H4 (cell line): ENCODE measurements at regions not wholly inside any gene's neighbourhood (a gene's known extent, or its start where the extent isn't known, plus 50 kb on each side); places are given as distances from the start of the nearest gene placed in this dataset.
"Not testable (repeated sequence)": the region's sequence is repeated elsewhere in the genome, so short reads cannot be mapped to it uniquely, and the experiment has no call there.

ENCODE experiments used
- DNase-seq: peaks from one replicate; pipeline ENCODE4 v3.0.0-alpha.2; 2015; ENCODE audit warnings: low spot score

- no peak for DNase-seq
Observed at GRCh38 chr6:156191895-156192294, 585.3 kb upstream of the ARID1B start.

DNA sequence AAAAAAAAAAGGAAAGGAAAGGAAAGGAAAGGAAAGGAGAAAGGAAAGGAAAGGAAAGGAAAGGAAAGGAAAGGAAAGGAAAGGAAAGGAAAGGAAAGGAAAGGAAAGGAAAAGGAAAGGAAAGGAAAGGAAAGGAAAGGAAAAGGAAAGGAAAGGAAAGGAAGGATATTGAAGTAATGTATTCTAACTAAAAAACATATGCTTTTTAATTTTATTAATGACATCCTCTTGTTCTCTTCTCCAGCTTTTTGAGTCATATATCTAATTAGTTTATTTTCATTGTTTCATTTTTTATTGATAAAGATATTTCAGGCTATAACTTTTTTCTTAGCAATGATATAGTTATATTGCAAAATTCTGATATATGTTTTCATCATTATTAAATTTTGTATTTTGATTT lies 585.8 kb upstream of the ARID1B start:
- DNase-seq, result not testable (repeated sequence)

GRCh38 chr6:156190270-156190669 lies 586.9 kb upstream of the ARID1B start:
- no peak for DNase-seq

DNA sequence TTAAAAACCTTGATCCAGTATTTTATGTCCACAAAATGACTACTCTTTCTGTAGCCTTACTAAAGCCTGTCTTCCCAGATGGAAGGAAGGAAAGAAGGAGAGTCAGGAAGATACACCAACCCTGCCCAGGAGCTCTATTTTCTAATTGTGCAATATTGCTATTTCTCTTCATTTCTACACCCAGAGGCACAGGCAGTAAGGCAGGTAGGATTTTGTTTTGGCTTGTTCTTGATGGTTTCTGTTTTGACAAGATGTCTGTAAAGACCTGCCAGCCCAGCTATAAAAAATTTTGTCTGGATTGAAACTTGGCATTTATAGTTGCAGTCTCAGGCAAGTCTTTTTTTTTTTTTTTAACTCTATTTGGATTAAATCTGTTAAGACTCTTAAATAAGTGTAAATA lies 587.5 kb upstream of the ARID1B start:
- DNase-seq, result no peak

DNA sequence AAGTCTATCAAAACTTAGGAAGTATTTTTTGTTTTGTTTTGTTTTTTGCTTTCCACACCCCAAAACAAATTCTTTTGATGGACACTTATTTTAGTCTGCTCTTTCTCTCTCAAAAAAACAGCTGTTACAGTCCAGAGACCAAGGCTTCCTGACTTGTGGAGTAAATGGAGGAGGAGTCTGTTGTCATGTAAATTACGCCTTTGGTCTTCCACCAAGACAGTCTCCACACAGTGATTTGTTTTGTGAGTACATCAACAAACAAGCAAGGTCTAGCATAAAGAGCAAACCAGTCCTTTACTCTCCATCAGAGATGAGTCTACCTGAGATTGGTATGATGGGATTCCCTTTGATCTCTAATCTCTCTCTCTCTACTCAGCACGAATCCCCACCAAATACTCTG lies 588.0 kb upstream of the ARID1B start:
- no peak for DNase-seq

DNA sequence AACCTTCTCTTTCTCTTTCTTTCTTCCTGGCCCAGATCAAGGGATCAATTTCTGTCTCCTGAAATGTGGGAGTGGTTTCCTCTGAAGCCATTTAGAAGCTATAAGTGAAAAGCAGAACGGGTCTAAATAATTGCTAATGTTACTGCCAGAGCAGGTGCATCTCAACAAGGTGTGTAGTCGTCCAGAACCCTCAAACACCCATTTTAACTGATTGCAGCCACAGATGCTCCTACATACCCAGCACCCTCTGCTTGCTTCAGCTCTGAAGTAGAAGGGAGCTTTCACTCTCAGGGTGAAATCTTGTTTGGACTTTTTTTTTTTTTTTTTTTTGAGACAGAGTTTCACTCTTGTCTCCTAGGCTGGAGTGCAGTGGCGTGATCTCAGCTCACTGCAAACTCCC lies 592.1 kb upstream of the ARID1B start:
- DNase-seq, result no peak

DNA sequence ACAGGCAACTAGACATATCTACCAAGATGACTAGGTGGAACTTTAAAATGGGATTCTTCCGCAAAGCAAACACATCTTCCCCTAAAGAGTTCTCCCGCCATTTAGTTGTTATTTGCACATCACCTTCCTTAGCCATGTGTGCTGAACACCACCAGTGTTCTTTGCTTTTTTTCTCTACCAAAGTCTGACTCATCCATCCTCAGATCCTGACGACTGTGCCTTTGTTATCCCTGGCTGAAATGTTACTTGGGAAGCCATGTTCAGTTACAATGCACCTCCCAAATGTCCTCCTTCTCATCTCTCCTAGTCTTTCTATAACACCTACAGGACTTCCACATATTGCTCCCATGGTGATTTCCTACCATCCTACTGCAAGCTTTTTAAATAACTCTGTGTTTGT lies 593.5 kb upstream of the ARID1B start:
- DNase-seq, result no peak

- DNase-seq, result no peak
Observed at GRCh38 chr6:156182356-156182755, 594.8 kb upstream of the ARID1B start.

DNA sequence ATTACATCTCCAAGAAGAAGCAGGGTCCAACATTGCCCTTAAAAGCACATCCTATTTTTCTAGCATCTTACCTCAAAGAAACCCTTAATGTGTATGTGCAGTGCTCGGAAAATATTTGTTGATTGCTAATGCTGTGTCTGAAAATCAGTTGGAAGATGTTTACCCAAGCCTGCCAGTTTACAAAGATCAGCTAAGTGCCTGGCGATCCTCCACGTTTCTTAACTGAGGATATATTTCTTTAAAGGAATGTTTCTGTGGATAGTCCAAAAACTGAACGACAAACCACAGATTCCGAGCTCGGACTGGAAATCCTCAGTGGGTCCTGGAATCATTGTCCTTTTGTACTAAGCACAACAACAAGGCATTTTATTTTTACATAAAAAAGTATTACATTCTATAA lies 595.7 kb upstream of the ARID1B start:
- DNase-seq, result no peak

DNA sequence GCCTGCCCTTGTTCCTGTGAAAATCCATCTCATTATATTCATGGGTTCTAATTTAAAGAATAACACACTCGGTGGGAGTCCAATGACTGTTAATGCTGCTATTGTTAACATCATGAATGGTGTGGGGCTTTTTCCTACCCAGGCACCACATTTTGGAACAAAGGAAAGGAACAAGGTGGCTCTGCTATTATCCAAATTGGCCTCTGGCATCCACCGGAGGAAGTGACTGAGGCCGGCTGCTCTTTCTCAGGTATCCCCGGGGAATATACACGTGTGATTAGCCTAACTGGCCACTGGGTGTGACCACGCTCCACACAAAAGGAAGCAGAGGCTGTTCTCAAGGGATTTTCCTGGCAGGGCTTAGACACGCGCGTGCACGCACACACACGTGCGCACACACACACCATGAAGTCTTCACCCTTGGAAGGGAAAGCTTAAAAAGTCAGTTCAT lies 601.2 kb upstream of the ARID1B start:
- DNase-seq, result no peak

DNA sequence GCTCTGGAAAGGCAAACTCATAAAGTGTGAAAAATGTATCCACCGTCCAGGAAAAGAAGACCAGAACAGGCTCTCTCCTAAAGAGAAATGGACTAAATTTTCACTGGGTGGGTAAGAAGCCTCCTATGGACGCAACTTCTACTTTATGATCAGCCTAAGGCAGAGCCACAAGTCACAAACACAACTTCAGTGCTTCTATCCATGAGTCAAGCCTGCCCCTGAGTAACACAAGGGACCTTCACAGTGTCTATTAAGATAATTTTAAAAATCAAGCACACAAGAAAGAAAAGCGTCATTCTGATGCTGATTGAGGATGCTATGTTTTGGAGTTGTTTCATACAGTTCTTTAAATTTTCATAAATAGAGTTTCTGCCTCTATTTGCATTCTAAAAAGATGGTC lies 601.7 kb upstream of the ARID1B start:
- DNase-seq, result no peak

DNA sequence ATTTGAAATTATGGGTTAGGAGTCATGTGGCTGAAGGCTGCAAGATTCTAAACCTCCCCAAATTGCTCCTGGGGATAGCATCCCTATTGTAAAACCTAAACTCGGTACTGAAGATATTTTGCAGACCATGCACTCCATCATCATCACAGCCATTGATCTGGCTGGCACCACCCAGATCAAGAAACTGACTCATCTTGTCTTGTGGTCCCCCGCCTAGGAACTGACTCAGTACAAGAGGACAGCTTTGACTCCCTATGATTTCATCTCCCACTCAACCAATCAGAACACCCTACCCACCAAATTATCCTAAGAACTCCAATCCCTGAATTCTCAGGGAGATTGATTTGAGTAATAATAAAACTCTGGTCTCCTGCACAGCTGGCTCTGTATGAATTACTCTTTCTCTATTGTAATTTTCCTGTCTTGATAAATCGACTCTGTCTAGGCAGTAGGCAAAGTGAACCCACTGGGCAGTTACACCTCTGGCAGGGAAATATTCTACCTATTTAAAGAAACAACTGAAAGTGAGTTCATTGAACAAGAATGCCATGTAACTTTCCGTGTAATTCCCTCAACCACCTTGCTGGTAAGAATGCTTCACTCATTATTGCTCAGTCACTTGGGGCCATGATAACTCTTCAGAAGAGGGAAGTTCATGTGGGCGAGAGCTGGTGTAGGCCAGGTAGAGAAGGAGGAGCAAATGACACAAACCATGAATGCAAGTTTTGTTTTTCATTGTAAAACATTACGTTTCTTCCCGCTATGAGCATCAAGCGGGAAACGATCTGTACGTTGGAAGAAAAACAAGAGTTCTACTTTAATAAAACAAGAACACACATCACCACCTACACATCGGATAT lies 602.9 kb upstream of the ARID1B start:
- no peak for DNase-seq

- DNase-seq, result no peak
Observed at GRCh38 chr6:156169371-156169770, 607.8 kb upstream of the ARID1B start.

DNA sequence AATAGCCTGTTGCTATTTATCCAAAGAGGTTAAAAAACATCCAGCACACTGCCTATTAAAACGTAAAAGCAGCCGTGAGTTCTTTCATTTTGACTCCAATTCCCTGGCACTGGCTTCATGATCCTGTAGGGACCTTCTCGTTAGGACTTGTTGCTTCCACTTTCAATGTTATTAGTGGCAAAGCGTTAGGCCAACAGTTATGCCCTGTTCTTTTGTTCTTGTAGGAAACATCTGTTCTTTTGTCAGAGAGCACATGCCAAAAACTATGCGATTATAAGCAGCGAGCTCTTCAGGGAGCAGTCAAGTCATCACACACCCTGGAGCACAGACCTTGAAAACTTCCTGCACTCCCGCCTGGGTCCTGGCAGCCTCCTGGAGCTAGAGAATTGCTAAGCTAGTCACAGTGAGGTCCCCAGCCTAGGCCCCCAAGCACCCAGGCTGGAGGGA lies 609.5 kb upstream of the ARID1B start:
- DNase-seq, result no peak

- DNase-seq, result no peak
Observed at GRCh38 chr6:156167016-156167624, 610.1 kb upstream of the ARID1B start.

DNA sequence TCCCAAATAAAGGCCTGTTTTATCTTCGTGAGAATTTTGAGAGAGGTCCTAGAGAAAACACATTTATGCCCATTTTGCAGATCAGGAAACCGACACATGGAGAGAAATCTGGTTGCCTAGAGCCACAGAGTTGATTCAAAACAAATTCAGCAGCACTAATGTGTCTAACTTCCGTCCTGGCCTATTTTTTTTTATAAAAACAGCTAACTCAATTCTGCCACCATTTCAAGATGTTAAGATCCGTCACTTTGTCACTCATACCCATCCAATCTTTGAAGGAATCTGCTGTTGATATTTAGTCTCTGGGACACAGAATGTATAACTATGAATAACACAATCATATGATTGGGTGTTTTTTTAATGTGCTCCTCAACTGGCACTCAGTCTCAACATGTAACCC lies 611.1 kb upstream of the ARID1B start:
- no peak for DNase-seq

- no peak for DNase-seq
Observed at GRCh38 chr6:156164701-156165452, 612.3 kb upstream of the ARID1B start.

- no peak for DNase-seq
Observed at GRCh38 chr6:156163311-156163710, 613.9 kb upstream of the ARID1B start.

GRCh38 chr6:156161471-156161870 lies 615.7 kb upstream of the ARID1B start:
- no peak for DNase-seq

- DNase-seq, result no peak
Observed at GRCh38 chr6:156160795-156161165, 616.4 kb upstream of the ARID1B start.

GRCh38 chr6:156160007-156160794 lies 617.0 kb upstream of the ARID1B start:
- DNase-seq, result no peak

DNA sequence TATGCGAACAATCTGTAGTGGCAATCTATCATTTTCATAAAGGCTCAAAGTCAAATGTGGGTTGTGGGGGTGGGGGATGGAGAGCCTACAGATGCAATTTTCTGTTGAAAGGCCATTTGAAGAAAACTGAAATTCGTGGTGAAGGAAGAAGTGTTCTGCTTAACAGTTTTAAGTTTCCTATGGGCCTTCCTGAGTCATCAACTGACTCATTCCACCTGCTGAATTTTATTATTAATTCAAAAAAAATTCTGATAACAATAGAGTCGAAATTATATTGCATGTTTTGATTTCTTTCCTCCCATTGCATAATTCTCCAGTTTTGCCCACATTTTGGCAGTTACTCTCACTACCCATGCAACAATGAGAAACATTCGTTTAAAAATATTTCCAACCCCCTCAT lies 622.3 kb upstream of the ARID1B start:
- DNase-seq, result no peak
